Small intestine (tissue), 7 donors: ENCODE measurements at regions not wholly inside any gene's neighbourhood (a gene's known extent, or its start where the extent isn't known, plus 50 kb on each side); places are given as distances from the start of the nearest gene placed in this dataset.

ENCODE experiments used
- DNase-seq, 2 donors: peaks; one replicate each; pipeline versions ENCODE4 v3.0.0 to v3.0.0-alpha.2; 2013
- FAIRE-seq: peaks from 2 replicates; lab custom pipeline; 2012; peaks lifted over from hg19 to GRCh38; lab: Jason Lieb, UNC
- H3K27ac ChIP-seq, 3 donors: one replicate each; pipeline ENCODE4 v1.5.1; 2013; ENCODE audit warnings: low read length in 2 of 3, mild to moderate bottlenecking in 2 of 3, control low read depth in 1 of 3, inconsistent platforms in 1 of 3, low read depth in 1 of 3, moderate library complexity in 1 of 3
- H3K27me3 ChIP-seq, 3 donors: one replicate each; pipeline ENCODE4 v1.6.1; 2013; ENCODE audit warnings: low read length in 3 of 3, inconsistent platforms in 1 of 3; ENCODE audit not compliant: control insufficient read depth in 3 of 3, insufficient read depth in 3 of 3
- H3K36me3 ChIP-seq, 3 donors: one replicate each; pipeline ENCODE4 v1.6.1; 2013; ENCODE audit warnings: low read length in 3 of 3, inconsistent platforms in 1 of 3, low read depth in 1 of 3, mild to moderate bottlenecking in 1 of 3, moderate library complexity in 1 of 3; ENCODE audit not compliant: control insufficient read depth in 3 of 3, insufficient read depth in 2 of 3
- H3K4me1 ChIP-seq, 3 donors: one replicate each; pipeline ENCODE4 v1.6.1; 2013; ENCODE audit warnings: low read length in 2 of 3, inconsistent platforms in 1 of 3, low read depth in 1 of 3, mild to moderate bottlenecking in 1 of 3, moderate library complexity in 1 of 3; ENCODE audit not compliant: control insufficient read depth in 3 of 3, insufficient read depth in 2 of 3
- H3K4me3 ChIP-seq, 3 donors: one replicate each; pipeline ENCODE4 v1.5.1; 2013; ENCODE audit warnings: low read length in 3 of 3, control low read depth in 1 of 3, inconsistent platforms in 1 of 3, low read depth in 1 of 3, mild to moderate bottlenecking in 1 of 3, moderate library complexity in 1 of 3
- H3K9me3 ChIP-seq, 2 donors: one replicate each; pipeline ENCODE4 v1.6.1; 2013; ENCODE audit warnings: low read depth in 1 of 2, low read length in 1 of 2; ENCODE audit not compliant: control insufficient read depth in 2 of 2, insufficient read depth in 1 of 2
- WGBS, 3 donors: extraction: QIAGEN DNeasy Blood & Tissue Kit; methylation state at CpG; one replicate each; pipeline ENCODE4 v1.1.7; 2013; 5-methylcytosine and 5-hydroxymethylcytosine counted together
- donor health status: healthy with polysubstance abuse.
- donor health status: control.
- donor health status: control.
- donor health status: Bipolar disorder and iron deficiency.
- donor health status: healthy.

GRCh38 chr9:11833056-11833455, 860.1 kb upstream of the TYRP1 start:
- Histone ChIP-seq H3K36me3 (no peaks in the 10 kb centered on the region), H3K4me3 (no peak overlapping the region), H3K4me1 (no peaks in the 10 kb centered on the region), H3K9me3 (peaks cover 0 to 15% of the 10 kb centered on the region in 2 donors), H3K27ac (no peak overlapping the region), H3K27me3 (no peaks in the 10 kb centered on the region)
- FAIRE-seq, result no peak
- 61 to 64% (median 63%) methylated on average over 2 of the region's 2 CpGs for WGBS, 3 donors
- no peak for DNase-seq

GRCh38 chr9:11868795-11869194, 824.4 kb upstream of the TYRP1 start:
- no peak overlapping the region for H3K27ac ChIP-seq
- H3K27me3 ChIP-seq, result no peaks in the 10 kb centered on the region
- 59 to 64% (median 59%) methylated on average over 1 of the region's 1 CpG for WGBS, 3 donors
- H3K36me3 ChIP-seq, result no peaks in the 10 kb centered on the region
- FAIRE-seq (no peak), DNase-seq (no peak)
- no peaks in the 10 kb centered on the region for H3K4me1 ChIP-seq
- H3K4me3 ChIP-seq, result no peak overlapping the region
- no peaks in the 10 kb centered on the region for H3K9me3 ChIP-seq

DNA sequence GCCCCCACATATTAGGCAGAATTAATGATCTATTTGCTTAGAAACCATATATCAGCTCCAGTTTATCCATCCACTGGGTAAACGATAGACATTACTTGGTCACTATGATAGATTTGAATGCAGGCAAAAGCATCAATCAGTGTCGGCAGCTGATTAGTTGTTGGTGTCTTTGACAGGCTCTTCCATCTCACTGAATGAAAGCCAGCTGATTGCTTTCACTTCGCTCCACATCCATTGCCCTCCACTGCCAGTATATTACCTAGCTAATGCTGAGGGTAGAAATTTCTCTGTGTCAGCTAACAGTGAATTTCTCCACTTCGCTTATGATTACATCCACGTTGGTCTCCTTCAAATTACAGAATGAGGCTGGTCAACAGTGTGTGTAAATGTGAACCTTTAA, 821.3 kb upstream of the TYRP1 start:
- WGBS, 3 donors, result 29 to 44% (median 36%) methylated on average over 5 of the region's 5 CpGs
- DNase-seq, result no peak
- Histone ChIP-seq H3K27ac (no peak overlapping the region), H3K27me3 (no peaks in the 10 kb centered on the region), H3K4me1 (no peaks in the 10 kb centered on the region), H3K9me3 (no peaks in the 10 kb centered on the region), H3K4me3 (no peak overlapping the region), H3K36me3 (no peaks in the 10 kb centered on the region)
- FAIRE-seq, result no peak

GRCh38 chr9:11872471-11872870, 820.7 kb upstream of the TYRP1 start:
- Histone ChIP-seq H3K4me3 (no peak overlapping the region), H3K27ac (no peak overlapping the region), H3K36me3 (no peaks in the 10 kb centered on the region), H3K9me3 (no peaks in the 10 kb centered on the region), H3K27me3 (no peaks in the 10 kb centered on the region), H3K4me1 (no peaks in the 10 kb centered on the region)
- WGBS, 3 donors, result 29 to 44% (median 33%) methylated on average over 1 of the region's 1 CpG
- FAIRE-seq (no peak), DNase-seq (no peak)

- H3K36me3 ChIP-seq, result no peaks in the 10 kb centered on the region
- H3K9me3 ChIP-seq, result no peaks in the 10 kb centered on the region
- FAIRE-seq, result no peak
- DNase-seq, result no peak
- H3K27me3 ChIP-seq, result no peaks in the 10 kb centered on the region
- no peak overlapping the region for H3K27ac ChIP-seq
- H3K4me1 ChIP-seq, result no peaks in the 10 kb centered on the region
- WGBS, 3 donors, result 60 to 82% (median 74%) methylated on average over 2 of the region's 2 CpGs
- H3K4me3 ChIP-seq, result no peak overlapping the region
These were observed 818.8 kb upstream of the TYRP1 start for GRCh38 chr9:11874414-11874813.

DNA sequence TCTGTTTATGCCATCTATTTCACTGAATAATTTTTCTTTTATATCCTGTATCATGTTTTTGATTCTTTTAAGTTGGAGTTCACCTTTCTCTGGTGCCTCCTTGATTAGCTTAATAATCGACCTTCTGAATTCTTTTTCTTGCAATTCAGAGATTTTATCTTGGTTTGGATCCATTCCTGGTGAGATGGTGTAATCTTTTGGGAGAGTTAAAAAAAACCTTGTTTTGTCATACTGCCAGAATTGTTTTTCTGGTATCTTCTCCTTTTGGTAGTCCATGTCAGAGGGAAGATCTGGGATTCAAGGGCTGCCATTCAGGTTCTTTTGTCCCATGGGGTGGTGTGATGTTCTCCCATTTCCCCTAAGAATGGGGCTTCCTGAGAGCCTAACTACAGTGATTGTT, 800.8 kb upstream of the TYRP1 start:
- no peaks in the 10 kb centered on the region for H3K4me1 ChIP-seq
- no peaks in the 10 kb centered on the region for H3K27me3 ChIP-seq
- no peak for FAIRE-seq
- H3K4me3 ChIP-seq, result no peak overlapping the region
- H3K27ac ChIP-seq, result no peak overlapping the region
- WGBS, 3 donors, result 36 to 75% (median 42%) methylated on average over 1 of the region's 1 CpG
- H3K36me3 ChIP-seq, result no peaks in the 10 kb centered on the region
- peaks cover 2% of the 10 kb centered on the region in 2 donors for H3K9me3 ChIP-seq
- DNase-seq, result no peak

DNA sequence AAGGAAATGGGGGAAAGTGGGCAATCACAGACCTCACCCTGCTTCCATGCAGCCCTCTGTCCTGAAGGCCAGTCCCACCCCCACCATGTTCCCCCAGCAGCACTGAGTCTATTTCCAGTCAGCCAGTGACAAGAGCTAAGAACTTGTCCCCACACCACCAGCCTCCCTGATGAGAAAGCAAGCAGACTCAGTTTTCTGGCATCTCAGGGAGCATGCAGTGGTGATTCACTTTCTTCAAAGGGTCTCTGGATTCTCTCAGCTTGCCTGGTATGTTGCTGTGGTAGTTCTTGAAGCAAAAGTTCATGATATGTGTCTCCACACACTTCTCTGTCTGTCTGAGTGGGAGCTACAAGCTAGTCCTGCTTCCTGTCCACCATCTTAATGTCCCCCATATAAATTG, 799.9 kb upstream of the TYRP1 start:
- FAIRE-seq (no peak), DNase-seq (no peak)
- Histone ChIP-seq H3K4me1 (no peaks in the 10 kb centered on the region), H3K36me3 (no peaks in the 10 kb centered on the region), H3K9me3 (peaks cover 2% of the 10 kb centered on the region in 2 donors), H3K27me3 (no peaks in the 10 kb centered on the region), H3K27ac (no peak overlapping the region), H3K4me3 (no peak overlapping the region)

- DNase-seq (no peak), FAIRE-seq (no peak)
- Histone ChIP-seq H3K36me3 (no peaks in the 10 kb centered on the region), H3K4me1 (no peaks in the 10 kb centered on the region), H3K9me3 (peaks cover 2% of the 10 kb centered on the region in 2 donors), H3K4me3 (no peak overlapping the region), H3K27ac (no peak overlapping the region), H3K27me3 (no peaks in the 10 kb centered on the region)
- 87 to 90% (median 87%) methylated on average over 1 of the region's 1 CpG for WGBS, 3 donors
These were observed 799.0 kb upstream of the TYRP1 start for GRCh38 chr9:11894136-11894535.

GRCh38 chr9:11902610-11903009, 790.6 kb upstream of the TYRP1 start:
- no peaks in the 10 kb centered on the region for H3K4me1 ChIP-seq
- no peaks in the 10 kb centered on the region for H3K27me3 ChIP-seq
- DNase-seq (no peak), FAIRE-seq (no peak)
- no peaks in the 10 kb centered on the region for H3K36me3 ChIP-seq
- WGBS, 3 donors, result 18 to 58% (median 30%) methylated on average over 1 of the region's 1 CpG
- H3K9me3 ChIP-seq, result no peaks in the 10 kb centered on the region
- no peak overlapping the region for H3K4me3 ChIP-seq
- no peak overlapping the region for H3K27ac ChIP-seq
